GM19438 (cell line): ENCODE measurements at regions not wholly inside any gene's neighbourhood (a gene's known extent, or its start where the extent isn't known, plus 50 kb on each side); places are given as distances from the start of the nearest gene placed in this dataset.

Experiments
- ATAC-seq: cut with Tn5 transposase; IDR thresholded peaks from one replicate; pipeline ENCODE4 v1.9.1; 2021; ENCODE audit warnings: low read depth; ENCODE audit not compliant: unreplicated experiment

DNA sequence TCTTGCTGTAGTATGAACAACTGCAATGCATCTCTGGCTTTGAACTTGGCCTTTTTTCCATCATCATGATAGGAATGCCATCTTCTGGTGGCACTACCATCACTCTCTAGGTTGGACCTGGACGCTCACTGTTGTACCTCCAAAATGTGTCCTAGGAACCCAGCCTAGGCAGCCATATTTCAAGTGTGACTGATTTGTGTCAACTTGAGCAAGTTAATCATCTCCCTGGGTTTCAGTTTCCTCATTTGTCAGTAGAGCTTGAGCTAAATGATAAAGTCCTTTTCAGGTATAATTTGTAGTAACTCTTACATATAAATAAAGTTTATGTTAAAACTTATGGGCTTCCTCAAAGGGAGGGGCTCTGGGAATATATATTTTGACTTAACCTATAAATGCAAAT is 241.7 kb upstream of the CEP162 start:
- ATAC-seq, result no peak

GRCh38 chr6:84467296-84467695 is 239.9 kb upstream of the CEP162 start:
- no peak for ATAC-seq

DNA sequence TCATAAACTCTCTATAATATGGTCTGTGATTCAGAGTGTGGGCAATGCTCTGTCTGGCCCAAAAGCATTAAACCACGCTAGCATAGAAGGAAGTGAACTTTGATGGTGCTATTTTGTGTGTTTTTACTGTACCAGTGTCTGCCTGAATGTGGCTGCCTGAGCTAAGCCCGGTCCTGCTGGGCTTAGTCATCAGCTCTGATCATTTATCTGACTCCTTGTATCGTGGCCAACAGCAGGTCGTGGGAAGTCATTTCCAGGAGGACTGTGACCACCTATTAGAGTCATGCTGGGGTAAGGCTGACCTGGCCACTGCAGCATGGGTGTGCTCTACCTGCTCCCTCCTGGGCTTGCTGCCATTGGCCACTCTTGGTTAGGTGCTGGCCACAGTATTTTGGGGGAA is 239.1 kb upstream of the CEP162 start:
- ATAC-seq, result no peak

DNA sequence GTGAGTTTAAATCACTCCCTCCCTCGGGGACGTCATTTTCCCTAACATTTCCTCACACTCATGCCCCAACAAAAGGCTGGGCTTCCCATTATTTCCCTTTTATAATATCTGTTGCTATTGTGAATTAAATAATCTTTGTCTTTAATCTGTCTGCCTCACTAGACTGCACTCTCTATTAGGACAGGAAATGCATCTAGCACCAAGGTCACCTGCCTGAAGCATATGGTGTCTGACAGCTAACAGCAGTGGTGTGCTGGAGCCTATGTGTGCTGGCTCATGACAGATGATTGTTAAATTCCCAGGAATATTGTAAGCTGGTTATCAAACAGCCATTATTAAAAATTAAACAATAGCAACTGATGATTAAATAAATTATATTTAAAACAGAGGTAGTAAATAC is 237.0 kb upstream of the CEP162 start:
- ATAC-seq, result no peak

GRCh38 chr6:84462698-84463097 is 235.3 kb upstream of the CEP162 start:
- ATAC-seq, result no peak

GRCh38 chr6:84461461-84461860 is 234.0 kb upstream of the CEP162 start:
- no peak for ATAC-seq

- no peak for ATAC-seq
Observed at GRCh38 chr6:84460491-84460890, 233.0 kb upstream of the CEP162 start.

DNA sequence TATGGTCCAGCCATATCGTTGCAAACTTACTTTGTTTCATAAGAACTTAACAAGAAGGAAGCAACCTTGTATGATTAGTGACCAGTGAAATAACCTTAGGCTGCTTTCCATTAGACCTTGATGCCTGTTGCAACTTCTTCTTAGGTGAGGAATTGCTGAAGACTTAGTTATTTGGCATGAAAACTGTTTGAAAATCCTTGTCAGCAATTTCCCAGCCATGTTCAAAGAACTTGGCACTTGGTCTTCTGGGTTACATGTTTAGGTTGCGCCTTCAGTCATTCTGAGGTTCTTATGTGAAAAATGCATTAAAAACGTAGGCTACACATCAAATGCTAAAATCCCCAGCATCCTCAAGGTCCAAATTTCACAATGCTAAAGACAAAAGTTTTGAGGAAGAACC is 232.0 kb upstream of the CEP162 start:
- no peak for ATAC-seq

DNA sequence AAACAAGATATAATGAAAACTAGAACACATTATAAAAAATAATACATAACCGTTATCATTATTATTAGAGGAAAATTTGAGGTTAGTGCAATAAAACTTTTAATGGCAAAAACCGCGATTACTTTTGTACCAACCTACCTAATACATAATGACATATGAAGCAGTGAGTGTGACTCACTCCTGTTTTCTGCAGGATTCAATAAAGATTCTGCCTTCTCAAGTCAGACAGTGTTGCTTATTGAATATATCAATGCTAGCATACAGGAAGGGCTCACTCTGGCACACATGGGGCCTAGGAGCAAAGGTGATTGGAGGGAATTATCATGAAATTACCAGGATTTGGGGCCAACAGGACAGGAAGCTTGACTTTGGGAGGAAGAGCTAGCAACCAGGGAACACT is 230.8 kb upstream of the CEP162 start:
- ATAC-seq, result no peak

DNA sequence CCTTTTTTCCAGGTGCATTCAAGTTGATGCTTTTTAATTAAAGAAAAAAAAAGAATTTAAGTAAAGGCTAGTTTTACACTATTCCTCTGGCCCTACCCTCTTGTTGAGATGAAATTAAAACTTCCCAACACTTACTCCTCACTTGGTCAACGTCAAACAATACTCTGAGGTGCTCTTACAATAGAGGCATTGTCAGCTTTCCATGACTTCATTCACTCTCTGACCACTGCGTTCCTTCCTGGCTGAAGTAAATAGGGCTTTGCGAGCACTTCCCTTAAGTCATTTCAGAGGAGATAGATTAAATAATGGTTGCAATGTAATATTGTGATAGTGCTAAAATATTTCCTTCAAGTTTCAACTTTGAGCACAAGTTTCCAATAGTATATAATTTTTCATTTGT is 229.8 kb upstream of the CEP162 start:
- ATAC-seq, result no peak

GRCh38 chr6:84456803-84457202 is 229.4 kb upstream of the CEP162 start:
- no peak for ATAC-seq

DNA sequence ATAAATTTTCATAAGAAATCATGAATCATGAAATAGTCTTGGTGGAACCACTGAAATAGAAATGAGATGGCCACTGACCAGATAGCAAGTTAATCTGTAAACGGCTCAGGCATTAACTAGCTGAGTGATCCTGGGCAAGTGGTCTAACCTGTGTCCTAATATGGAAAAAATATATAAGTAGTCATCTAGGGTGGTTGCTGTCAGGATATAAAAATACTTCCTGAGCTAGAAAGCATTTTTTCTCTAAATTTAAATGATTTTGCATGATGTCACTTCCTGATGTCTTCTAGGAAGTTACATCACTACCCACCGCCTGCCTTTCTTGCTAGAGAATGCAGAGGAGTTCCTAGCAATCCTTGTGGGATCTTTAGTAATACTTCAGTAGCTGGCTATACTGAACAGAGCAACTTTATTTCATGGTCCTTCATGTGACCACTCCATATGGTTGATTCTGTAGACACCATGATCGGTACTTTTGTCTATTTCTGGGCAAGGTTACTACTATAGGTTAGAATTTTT is 228.1 kb upstream of the CEP162 start:
- ATAC-seq, result no peak

DNA sequence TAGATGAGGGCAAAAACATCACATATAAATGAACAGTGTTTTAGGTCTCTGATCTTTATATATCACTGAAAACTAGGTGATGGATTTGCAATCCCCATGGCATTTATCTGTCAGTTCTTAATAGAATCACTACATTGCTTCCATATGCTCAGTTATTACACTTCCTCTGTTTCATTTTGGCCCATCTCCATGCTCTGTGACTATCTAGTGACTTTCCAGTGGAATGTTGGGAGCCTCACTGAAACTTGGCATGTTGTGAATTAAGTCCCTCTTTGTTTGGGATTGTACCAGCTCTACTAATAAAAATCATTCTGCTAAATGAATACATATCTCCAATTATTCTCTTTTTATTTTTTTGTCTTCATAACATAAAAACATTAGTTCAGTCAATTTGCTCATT is 226.1 kb upstream of the CEP162 start:
- no peak for ATAC-seq

- no peak for ATAC-seq
Observed at GRCh38 chr6:84450018-84450417, 222.6 kb upstream of the CEP162 start.

GRCh38 chr6:84449220-84449619 is 221.8 kb upstream of the CEP162 start:
- ATAC-seq, result no peak

- ATAC-seq, result no peak
Observed at GRCh38 chr6:84448331-84448730, 220.9 kb upstream of the CEP162 start.

GRCh38 chr6:84447651-84448050 is 220.2 kb upstream of the CEP162 start:
- no peak for ATAC-seq

- no peak for ATAC-seq
Observed at GRCh38 chr6:84445068-84445467, 217.6 kb upstream of the CEP162 start.

- ATAC-seq, result no peak
Observed at GRCh38 chr6:84442208-84442607, 214.8 kb upstream of the CEP162 start.

DNA sequence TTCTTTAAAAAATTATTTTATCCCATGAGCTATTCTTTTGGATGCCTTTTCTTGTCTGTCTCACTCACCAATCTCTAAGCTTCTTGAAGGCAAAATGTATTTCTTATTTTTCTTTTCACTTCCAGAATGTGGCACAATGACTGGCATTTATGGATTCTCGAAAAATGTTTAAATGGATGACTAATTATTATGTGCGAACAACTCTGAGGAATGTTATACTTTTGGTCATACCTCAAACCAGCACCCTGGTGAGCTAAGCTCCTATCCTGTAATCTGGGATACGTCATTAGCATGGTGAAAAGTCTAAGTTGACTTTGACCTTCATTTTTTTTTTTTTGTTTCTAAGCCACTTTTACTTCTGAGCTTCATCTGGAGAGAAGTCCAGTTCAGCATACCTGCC is 214.0 kb upstream of the CEP162 start:
- ATAC-seq, result no peak

DNA sequence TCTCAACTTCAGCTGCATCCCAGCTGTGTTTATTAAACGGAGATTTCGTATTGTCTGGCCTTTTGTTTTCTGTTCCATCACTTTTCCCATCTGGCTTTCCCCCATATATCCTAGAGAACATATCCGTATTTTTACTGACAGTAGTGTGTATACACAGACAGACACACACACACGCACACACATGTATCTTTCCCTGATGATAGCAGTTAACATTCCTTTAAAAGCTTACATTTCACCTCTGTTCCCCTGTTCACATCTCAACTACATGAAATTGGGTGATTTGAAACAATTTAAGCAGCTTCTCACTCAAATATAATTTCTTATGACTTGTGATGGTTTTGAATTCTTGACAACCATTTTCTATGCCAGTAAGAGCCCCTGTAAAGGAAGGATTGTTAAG is 207.1 kb upstream of the CEP162 start:
- ATAC-seq, result no peak

- ATAC-seq, result no peak
Observed at GRCh38 chr6:84432619-84433018, 205.2 kb upstream of the CEP162 start.

DNA sequence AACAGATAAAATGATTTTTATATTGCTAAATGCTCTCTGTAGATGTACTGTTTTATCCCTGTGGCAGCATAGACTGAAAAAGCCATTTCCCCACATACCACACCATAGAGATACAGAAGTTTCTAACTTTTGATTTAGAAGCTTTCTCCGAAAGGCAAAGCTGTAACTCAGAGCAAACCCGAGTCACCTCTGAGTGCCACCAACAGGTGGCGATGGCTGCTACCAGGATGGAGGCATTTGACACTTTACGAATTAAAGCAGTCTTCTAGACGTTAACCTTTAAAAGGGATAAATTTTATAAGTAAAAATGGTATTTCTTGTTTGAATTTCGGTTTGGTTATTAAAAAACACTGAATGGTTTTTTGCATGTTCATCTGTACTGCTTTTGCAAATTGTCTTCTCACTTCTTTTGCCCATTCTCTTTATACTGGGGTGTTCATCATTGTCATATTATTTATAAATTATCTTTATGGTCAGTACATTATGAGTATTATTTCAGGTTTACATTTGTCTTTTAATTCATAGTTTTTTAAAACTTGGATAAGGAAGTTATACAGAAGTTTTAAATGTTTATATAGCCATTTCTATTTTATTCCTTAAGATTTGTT is 201.0 kb upstream of the CEP162 start:
- ATAC-seq, result no peak
